Ishikawa (cell line): ENCODE measurements at regions not wholly inside any gene's neighbourhood (a gene's known extent, or its start where the extent isn't known, plus 50 kb on each side); places are given as distances from the start of the nearest gene placed in this dataset.

Experiments
- CEBPB ChIP-seq: IDR thresholded peaks from 2 replicates; pipeline ENCODE4 v1.6.1; 2012
- CREB1 ChIP-seq: IDR thresholded peaks from 2 replicates; pipeline ENCODE4 v1.6.1; 2012; ENCODE audit warnings: low read depth
- EGR1 ChIP-seq: IDR thresholded peaks from 2 replicates; pipeline ENCODE4 v1.6.1; 2012
- EP300 ChIP-seq: IDR thresholded peaks from 2 replicates; pipeline ENCODE4 v1.6.1; 2012; ENCODE audit warnings: borderline replicate concordance
- FOXM1 ChIP-seq: IDR thresholded peaks from 2 replicates; pipeline ENCODE4 v1.6.1; 2012; ENCODE audit warnings: low read depth, borderline replicate concordance
- NFIC ChIP-seq: IDR thresholded peaks from 2 replicates; pipeline ENCODE4 v1.6.1; 2012
- RAD21 ChIP-seq: IDR thresholded peaks from 2 replicates; pipeline ENCODE4 v1.6.1; 2012; ENCODE audit warnings: low read depth
- TAF1 ChIP-seq: IDR thresholded peaks from 2 replicates; pipeline ENCODE4 v1.6.1; 2012; ENCODE audit warnings: low read depth, mild to moderate bottlenecking
- TCF12 ChIP-seq: IDR thresholded peaks from 2 replicates; pipeline ENCODE4 v1.6.1; 2012; ENCODE audit warnings: low read depth
- TEAD4 ChIP-seq: IDR thresholded peaks from 2 replicates; pipeline ENCODE4 v1.6.1; 2012
- YY1 ChIP-seq: IDR thresholded peaks from 2 replicates; pipeline ENCODE4 v1.6.1; 2012; ENCODE audit warnings: low read depth
- ZBTB7A ChIP-seq: IDR thresholded peaks from 2 replicates; pipeline ENCODE4 v1.6.1; 2012; ENCODE audit warnings: low read depth
- TF ChIP-seq, protein P1 (sequence below): IDR thresholded peaks from 2 replicates; pipeline ENCODE4 v1.6.1; 2012
- TF ChIP-seq, protein P2 (sequence below): IDR thresholded peaks from 2 replicates; pipeline ENCODE4 v1.6.1; 2012; ENCODE audit warnings: low read depth, mild to moderate bottlenecking
- TF ChIP-seq, protein P3 (sequence below): IDR thresholded peaks from 2 replicates; pipeline ENCODE4 v1.6.1; 2012

DNA sequence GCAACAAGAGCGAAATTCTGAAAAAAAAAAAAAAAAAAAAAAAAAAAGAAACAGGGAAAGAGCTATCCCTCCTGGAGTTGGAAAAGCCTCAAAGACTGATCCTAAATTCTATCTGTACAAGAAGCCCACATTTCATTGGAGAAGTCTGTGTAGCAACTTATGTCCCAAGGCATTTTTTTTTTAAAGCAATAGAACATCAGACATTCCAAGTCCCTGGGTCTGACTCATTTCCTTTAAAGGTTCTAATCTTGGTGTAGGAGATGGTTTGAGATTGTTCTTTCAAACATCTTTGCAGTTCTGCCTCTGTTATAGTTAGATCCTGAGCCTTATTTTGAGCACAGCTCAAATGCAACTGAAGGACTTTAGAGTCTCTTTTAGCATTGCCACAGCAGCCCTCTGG is 706.5 kb upstream of the MIR17HG start:
- TF ChIP-seq, protein P1, sequence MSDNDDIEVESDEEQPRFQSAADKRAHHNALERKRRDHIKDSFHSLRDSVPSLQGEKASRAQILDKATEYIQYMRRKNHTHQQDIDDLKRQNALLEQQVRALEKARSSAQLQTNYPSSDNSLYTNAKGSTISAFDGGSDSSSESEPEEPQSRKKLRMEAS = no peak
- no peak for TF ChIP-seq EP300
- TF ChIP-seq TCF12 = no peak
- TF ChIP-seq RAD21 = no peak
- TF ChIP-seq YY1 = no peak
- no peak for TF ChIP-seq TEAD4
- no peak for TF ChIP-seq FOXM1
- no peak for TF ChIP-seq EGR1
- TF ChIP-seq, protein P2, sequence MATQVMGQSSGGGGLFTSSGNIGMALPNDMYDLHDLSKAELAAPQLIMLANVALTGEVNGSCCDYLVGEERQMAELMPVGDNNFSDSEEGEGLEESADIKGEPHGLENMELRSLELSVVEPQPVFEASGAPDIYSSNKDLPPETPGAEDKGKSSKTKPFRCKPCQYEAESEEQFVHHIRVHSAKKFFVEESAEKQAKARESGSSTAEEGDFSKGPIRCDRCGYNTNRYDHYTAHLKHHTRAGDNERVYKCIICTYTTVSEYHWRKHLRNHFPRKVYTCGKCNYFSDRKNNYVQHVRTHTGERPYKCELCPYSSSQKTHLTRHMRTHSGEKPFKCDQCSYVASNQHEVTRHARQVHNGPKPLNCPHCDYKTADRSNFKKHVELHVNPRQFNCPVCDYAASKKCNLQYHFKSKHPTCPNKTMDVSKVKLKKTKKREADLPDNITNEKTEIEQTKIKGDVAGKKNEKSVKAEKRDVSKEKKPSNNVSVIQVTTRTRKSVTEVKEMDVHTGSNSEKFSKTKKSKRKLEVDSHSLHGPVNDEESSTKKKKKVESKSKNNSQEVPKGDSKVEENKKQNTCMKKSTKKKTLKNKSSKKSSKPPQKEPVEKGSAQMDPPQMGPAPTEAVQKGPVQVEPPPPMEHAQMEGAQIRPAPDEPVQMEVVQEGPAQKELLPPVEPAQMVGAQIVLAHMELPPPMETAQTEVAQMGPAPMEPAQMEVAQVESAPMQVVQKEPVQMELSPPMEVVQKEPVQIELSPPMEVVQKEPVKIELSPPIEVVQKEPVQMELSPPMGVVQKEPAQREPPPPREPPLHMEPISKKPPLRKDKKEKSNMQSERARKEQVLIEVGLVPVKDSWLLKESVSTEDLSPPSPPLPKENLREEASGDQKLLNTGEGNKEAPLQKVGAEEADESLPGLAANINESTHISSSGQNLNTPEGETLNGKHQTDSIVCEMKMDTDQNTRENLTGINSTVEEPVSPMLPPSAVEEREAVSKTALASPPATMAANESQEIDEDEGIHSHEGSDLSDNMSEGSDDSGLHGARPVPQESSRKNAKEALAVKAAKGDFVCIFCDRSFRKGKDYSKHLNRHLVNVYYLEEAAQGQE = no peak
- TF ChIP-seq, protein P3, sequence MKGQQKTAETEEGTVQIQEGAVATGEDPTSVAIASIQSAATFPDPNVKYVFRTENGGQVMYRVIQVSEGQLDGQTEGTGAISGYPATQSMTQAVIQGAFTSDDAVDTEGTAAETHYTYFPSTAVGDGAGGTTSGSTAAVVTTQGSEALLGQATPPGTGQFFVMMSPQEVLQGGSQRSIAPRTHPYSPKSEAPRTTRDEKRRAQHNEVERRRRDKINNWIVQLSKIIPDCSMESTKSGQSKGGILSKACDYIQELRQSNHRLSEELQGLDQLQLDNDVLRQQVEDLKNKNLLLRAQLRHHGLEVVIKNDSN = no peak
- TF ChIP-seq ZBTB7A = no peak
- TF ChIP-seq CEBPB = no peak
- TF ChIP-seq TAF1 = no peak
- TF ChIP-seq NFIC = no peak
- TF ChIP-seq CREB1 = no peak

DNA sequence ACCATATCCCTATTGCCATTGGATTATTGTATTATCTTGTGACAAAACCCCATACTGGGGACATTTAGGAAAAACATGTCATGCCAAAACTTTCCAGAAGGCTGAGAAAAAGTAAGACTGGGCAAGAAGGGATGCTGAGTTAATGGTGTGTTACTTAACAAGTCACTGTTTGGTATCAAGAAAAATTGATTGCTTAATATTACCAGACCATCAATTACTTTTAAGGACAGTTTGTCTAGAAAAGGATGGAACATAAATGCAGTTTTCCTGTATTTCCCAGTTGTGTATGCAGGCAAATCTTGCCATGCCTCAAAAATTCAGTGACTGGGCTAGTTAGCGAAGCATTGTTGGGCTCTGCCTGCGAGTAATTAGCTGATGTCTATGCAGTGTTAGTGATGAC is 705.6 kb upstream of the MIR17HG start:
- TF ChIP-seq TAF1 (no peak), ZBTB7A (no peak), FOXM1 (no peak), CREB1 (no peak), CEBPB (no peak), TCF12 (no peak), EP300 (no peak), YY1 (no peak), EGR1 (no peak)
- TF ChIP-seq, protein P1 = no peak
- TF ChIP-seq, protein P2 = no peak

DNA sequence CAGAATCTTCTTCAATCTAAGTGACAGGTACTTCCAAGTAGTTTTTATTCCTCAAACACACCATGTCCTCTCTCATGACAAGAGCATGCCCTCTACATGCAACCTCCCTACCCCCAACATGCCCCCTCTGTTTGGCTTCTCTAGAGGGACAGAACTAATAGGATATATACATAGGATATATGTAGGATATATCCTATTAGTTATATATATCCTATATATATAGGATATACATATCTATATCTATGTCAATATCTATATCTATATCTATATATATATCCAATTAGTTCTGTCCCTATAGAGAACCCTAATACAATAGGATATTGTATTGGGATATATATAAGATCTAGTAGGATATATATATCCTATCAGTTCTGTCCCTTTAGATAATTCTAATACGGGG is 701.9 kb upstream of the MIR17HG start:
- TF ChIP-seq NFIC = no peak
- TF ChIP-seq CREB1 = no peak
- TF ChIP-seq FOXM1 = no peak
- TF ChIP-seq TCF12 = no peak
- TF ChIP-seq, protein P1 = no peak
- no peak for TF ChIP-seq ZBTB7A
- no peak for TF ChIP-seq EP300
- TF ChIP-seq RAD21 = no peak

DNA sequence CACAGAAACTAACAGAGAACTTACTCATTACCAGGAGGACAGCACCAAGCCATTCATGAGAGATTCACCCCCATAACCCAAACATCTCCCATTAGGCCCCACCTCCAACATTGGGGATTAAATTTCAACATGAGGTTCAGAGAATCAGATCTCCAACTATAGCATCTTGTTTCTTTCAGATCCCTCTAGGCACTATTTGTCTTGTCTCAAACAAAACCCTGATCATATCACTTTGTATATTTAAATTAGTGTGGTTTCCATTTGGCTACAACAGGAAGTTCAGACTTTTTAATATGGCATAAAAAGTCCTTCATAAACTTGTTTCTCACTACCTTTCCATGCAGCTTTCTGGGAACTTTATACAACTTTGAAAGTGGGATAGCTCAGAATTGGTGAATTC is 699.0 kb upstream of the MIR17HG start:
- TF ChIP-seq CREB1 = no peak
- TF ChIP-seq ZBTB7A = no peak
- no peak for TF ChIP-seq EP300
- TF ChIP-seq, protein P1 = no peak
- TF ChIP-seq CEBPB = no peak
- no peak for TF ChIP-seq TCF12
- TF ChIP-seq, protein P2 = no peak

DNA sequence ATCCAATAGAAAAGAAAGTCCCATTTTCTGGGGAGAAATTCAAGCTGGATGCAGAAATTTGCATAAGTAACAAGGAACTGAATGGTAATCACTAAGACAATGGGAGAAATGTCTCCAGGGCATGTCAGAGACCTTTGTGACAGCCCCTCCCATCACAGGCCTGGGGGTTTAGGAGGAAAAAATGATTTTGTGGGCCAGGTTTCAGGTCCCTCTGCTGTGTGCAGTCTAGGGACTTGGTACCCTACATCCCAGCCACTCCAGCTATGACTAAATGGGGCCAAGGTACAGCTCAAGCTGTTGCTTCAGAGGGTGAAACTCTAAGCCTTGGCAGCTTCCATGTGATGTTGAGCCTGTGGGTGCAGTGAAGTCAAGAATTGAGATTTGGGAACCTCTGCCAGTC is 695.5 kb upstream of the MIR17HG start:
- no peak for TF ChIP-seq NFIC
- TF ChIP-seq, protein P2 = no peak
- TF ChIP-seq, protein P1 = no peak
- TF ChIP-seq TEAD4 = no peak
- no peak for TF ChIP-seq ZBTB7A
- no peak for TF ChIP-seq RAD21
